Suprapubic skin (tissue), 4 donors: ENCODE measurements at regions not wholly inside any gene's neighbourhood (a gene's known extent, or its start where the extent isn't known, plus 50 kb on each side); places are given as distances from the start of the nearest gene placed in this dataset.
"Not testable (repeated sequence)": the region's sequence is repeated elsewhere in the genome, so short reads cannot be mapped to it uniquely, and the experiment has no call there.

ENCODE experiments used
- DNase-seq, 2 donors: peaks; one replicate each; pipeline ENCODE4 v3.0.0-alpha.2; 2019; ENCODE audit warnings: low spot score in 2 of 2
- H3K27ac ChIP-seq: fragments of 200-600 bp; sonication (generic); one replicate; pipeline ENCODE4 v1.5.1; 2019
- H3K27me3 ChIP-seq: fragments of 200-600 bp; sonication (generic); one replicate; pipeline ENCODE4 v1.5.1; 2019
- H3K36me3 ChIP-seq: fragments of 200-600 bp; sonication (generic); one replicate; pipeline ENCODE4 v1.5.1; 2019
- H3K4me1 ChIP-seq: fragments of 200-600 bp; sonication (generic); one replicate; pipeline ENCODE4 v1.5.1; 2019
- H3K4me3 ChIP-seq: fragments of 200-600 bp; sonication (generic); one replicate; pipeline ENCODE4 v1.5.1; 2019; ENCODE audit warnings: mild to moderate bottlenecking
- H3K9me3 ChIP-seq: fragments of 200-600 bp; sonication (generic); one replicate; pipeline ENCODE4 v1.5.1; 2019
- CTCF ChIP-seq, 2 donors: fragments of 200-600 bp in 1 of 2; fragments of 450-650 bp in 1 of 2; sonication (generic) in 1 of 2; IDR thresholded peaks; one replicate each; pipeline ENCODE4 v1.5.1; 2016 to 2019; ENCODE audit warnings: antibody characterized with exemption in 2 of 2, mild to moderate bottlenecking in 1 of 2, moderate library complexity in 1 of 2
- EP300 ChIP-seq: sonication (generic); formaldehyde crosslinking; IDR thresholded peaks from one replicate; pipeline ENCODE4 v1.6.1; 2017; ENCODE audit warnings: antibody characterized with exemption
- POLR2A ChIP-seq, 2 donors: fragments of 450-650 bp; IDR thresholded peaks; one replicate each; pipeline ENCODE4 v1.6.1; 2017; ENCODE audit warnings: antibody characterized with exemption in 2 of 2, mild to moderate bottlenecking in 2 of 2, moderate library complexity in 2 of 2
- POLR2AphosphoS5 ChIP-seq, 3 donors: sonication (generic); formaldehyde crosslinking; IDR thresholded peaks; one replicate each; pipeline ENCODE4 v1.6.1; 2017; ENCODE audit warnings: antibody characterized with exemption in 3 of 3
- WGBS: methylation state at CpG from one replicate; pipeline ENCODE4 v1.1.5; 2018; 5-methylcytosine and 5-hydroxymethylcytosine counted together

- peak in 1 of 2 donors; percentile 49 for TF ChIP-seq CTCF (IDR thresholded peaks at IDR 0.05)
- no peak for TF ChIP-seq POLR2A (IDR thresholded peaks at IDR 0.05)
- Histone ChIP-seq H3K4me3 (no peak overlapping the region), H3K9me3 (no peaks in the 10 kb centered on the region), H3K4me1 (peaks cover 7% of the 10 kb centered on the region), H3K27me3 (no peaks in the 10 kb centered on the region), H3K27ac (no peak overlapping the region), H3K36me3 (no peaks in the 10 kb centered on the region)
- WGBS: 20% methylated on average over 9 of the region's 9 CpGs
- no peak for DNase-seq
Observed at GRCh38 chr7:142478479-142479220, 220.8 kb upstream of the PRSS58 start.

- H3K4me1 ChIP-seq, H3K4me3 ChIP-seq, H3K36me3 ChIP-seq, H3K9me3 ChIP-seq, H3K27ac ChIP-seq, H3K27me3 ChIP-seq, DNase-seq: not testable (repeated sequence)
- 71% methylated on average over 5 of the region's 5 CpGs for whole genome bisulfite sequencing
Observed at GRCh38 chr7:142477801-142478200, 219.9 kb upstream of the PRSS58 start.

- H3K36me3 ChIP-seq: no peaks in the 10 kb centered on the region
- no peak for TF ChIP-seq CTCF (IDR thresholded peaks at IDR 0.05)
- TF ChIP-seq EP300: no peak
- TF ChIP-seq POLR2AphosphoS5 (IDR thresholded peaks at IDR 0.05): no peak
- no peak for TF ChIP-seq POLR2A (IDR thresholded peaks at IDR 0.05)
- H3K4me3 ChIP-seq: no peak overlapping the region
- 55% methylated on average over 3 of the region's 3 CpGs for WGBS
- peaks cover 7% of the 10 kb centered on the region for H3K4me1 ChIP-seq
- H3K27me3 ChIP-seq: no peaks in the 10 kb centered on the region
- no peaks in the 10 kb centered on the region for H3K9me3 ChIP-seq
- DNase-seq: no peak
- no peak overlapping the region for H3K27ac ChIP-seq
Observed at GRCh38 chr7:142477079-142477651, 219.3 kb upstream of the PRSS58 start.

GRCh38 chr7:142476077-142476476, 218.2 kb upstream of the PRSS58 start:
- H3K27ac ChIP-seq: no peak overlapping the region
- no peak for DNase-seq
- H3K36me3 ChIP-seq: no peaks in the 10 kb centered on the region
- H3K27me3 ChIP-seq: no peaks in the 10 kb centered on the region
- peaks cover 7% of the 10 kb centered on the region for H3K4me1 ChIP-seq
- H3K4me3 ChIP-seq: no peak overlapping the region
- TF ChIP-seq CTCF (IDR thresholded peaks at IDR 0.05): no peak
- TF ChIP-seq POLR2A (IDR thresholded peaks at IDR 0.05): no peak
- TF ChIP-seq POLR2AphosphoS5 (IDR thresholded peaks at IDR 0.05): no peak
- TF ChIP-seq EP300: no peak
- H3K9me3 ChIP-seq: no peaks in the 10 kb centered on the region
- WGBS: 70% methylated on average over 2 of the region's 2 CpGs

GRCh38 chr7:142471820-142472219, 214.0 kb upstream of the PRSS58 start:
- H3K9me3 ChIP-seq: no peaks in the 10 kb centered on the region
- no peaks in the 10 kb centered on the region for H3K4me1 ChIP-seq
- WGBS: 29% methylated on average over 1 of the region's 1 CpG
- no peaks in the 10 kb centered on the region for H3K36me3 ChIP-seq
- H3K27ac ChIP-seq: no peak overlapping the region
- TF ChIP-seq POLR2AphosphoS5 (IDR thresholded peaks at IDR 0.05): no peak
- no peak for TF ChIP-seq POLR2A (IDR thresholded peaks at IDR 0.05)
- no peak for TF ChIP-seq CTCF (IDR thresholded peaks at IDR 0.05)
- no peak for TF ChIP-seq EP300
- no peak for DNase-seq
- no peaks in the 10 kb centered on the region for H3K27me3 ChIP-seq
- H3K4me3 ChIP-seq: no peak overlapping the region

GRCh38 chr7:142470544-142470830, 212.6 kb upstream of the PRSS58 start:
- Histone ChIP-seq H3K4me1 (no peaks in the 10 kb centered on the region), H3K9me3 (no peaks in the 10 kb centered on the region), H3K4me3 (no peak overlapping the region), H3K36me3 (no peaks in the 10 kb centered on the region), H3K27ac (no peak overlapping the region), H3K27me3 (no peaks in the 10 kb centered on the region)
- no peak for DNase-seq
- TF ChIP-seq EP300 (no peak), POLR2A (IDR thresholded peaks at IDR 0.05) (no peak), CTCF (IDR thresholded peaks at IDR 0.05) (no peak)
- WGBS: 72% methylated on average over 2 of the region's 2 CpGs
